ENCODE measurements at regions not wholly inside any gene's neighbourhood (a gene's known extent, or its start where the extent isn't known, plus 50 kb on each side); places are given as distances from the start of the nearest gene placed in this dataset.

DNA sequence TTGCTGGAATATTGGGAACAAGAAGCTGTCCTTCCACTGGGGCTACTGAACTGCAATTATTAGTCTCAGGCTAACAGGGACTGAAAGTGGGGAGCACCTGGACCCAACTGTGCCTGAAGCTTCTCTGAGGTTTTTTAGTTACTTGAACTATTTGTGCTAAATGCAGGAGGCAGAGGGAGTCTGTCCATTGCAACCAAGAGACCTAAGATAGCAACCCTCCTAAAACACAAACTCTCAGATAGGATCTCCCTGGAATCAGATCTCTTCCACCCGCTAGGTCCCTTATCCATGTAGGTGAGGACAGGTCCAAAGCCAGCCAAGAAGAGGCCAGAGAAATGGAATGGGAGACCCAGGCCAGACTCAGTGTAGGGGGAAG lies 58.1 kb downstream of the NCOR2 start:
- no peak for ATAC-seq (replicated peaks in 6 of 8)
- in situ Hi-C loops (cut with MboI; ENCODE audit: low pct_unique_long_range_greater_than_20kb in 2 of 9, low sequenced_read_pairs in 9 of 9, unreplicated experiment in 9 of 9) = no loop called here
- H3K4me1 ChIP-seq (replicated peaks in 1 of 2) = peaks cover 62 to 70% of the 10 kb centered on the region in 2 donors
- 83 to 100% (median 100%) methylated on average over 1 of the region's 1 CpG; no CpG with 5 or more reads in 7 of the 10 experiments for WGBS, 10 experiments
- peak overlapping the region; percentile 68 to 85 for H3K27ac ChIP-seq
- H3K4me3 ChIP-seq = no peak overlapping the region

DNA sequence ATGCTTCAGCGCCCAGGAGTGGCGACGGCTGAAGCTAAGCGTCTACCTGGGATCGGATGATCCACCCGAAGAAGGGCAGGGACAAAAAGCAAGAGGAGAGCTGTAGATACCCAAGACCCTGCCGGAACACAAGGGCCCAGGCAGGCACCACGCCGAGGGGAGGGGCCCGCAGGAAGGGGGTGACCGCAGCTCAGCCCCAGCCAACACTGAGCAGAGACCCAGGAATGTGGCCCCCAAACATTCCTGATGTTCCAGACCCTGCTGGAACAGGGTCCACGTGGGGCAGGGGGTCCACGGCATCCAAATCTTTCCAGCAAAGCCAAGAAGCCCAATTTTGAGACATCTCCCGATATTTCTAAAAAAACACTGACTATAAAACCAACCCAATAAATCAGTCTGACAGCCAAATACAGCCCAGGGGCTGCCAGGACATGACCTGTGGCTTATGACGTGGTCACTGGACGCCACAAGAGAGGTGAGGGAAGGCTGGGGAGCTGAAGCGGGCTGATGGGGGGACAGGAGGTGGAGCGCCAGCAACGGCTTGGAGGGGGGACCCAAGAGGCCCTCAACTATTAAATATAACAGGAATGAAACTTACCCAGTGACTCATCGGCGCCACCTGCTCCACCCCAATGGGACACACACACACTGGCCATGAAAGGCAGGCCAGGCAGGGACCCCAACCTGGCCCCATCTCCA lies 58.9 kb downstream of the NCOR2 start:
- peaks cover 69 to 74% of the 10 kb centered on the region in 2 donors for H3K4me1 ChIP-seq (replicated peaks in 1 of 2)
- in situ Hi-C loops (cut with MboI; ENCODE audit: low pct_unique_long_range_greater_than_20kb in 2 of 9, low sequenced_read_pairs in 9 of 9, unreplicated experiment in 9 of 9) = no loop called here
- peak in 4 of 8 experiments; percentile 15 to 49 (median 42) for ATAC-seq (replicated peaks in 6 of 8)
- peak overlapping the region; percentile 66 to 85 for H3K27ac ChIP-seq
- no peak overlapping the region for H3K4me3 ChIP-seq
- WGBS, 10 experiments = 50 to 100% (median 71%) methylated on average over 1 to 8 of the region's 21 CpGs; no CpG with 5 or more reads in 4 of the 10 experiments

DNA sequence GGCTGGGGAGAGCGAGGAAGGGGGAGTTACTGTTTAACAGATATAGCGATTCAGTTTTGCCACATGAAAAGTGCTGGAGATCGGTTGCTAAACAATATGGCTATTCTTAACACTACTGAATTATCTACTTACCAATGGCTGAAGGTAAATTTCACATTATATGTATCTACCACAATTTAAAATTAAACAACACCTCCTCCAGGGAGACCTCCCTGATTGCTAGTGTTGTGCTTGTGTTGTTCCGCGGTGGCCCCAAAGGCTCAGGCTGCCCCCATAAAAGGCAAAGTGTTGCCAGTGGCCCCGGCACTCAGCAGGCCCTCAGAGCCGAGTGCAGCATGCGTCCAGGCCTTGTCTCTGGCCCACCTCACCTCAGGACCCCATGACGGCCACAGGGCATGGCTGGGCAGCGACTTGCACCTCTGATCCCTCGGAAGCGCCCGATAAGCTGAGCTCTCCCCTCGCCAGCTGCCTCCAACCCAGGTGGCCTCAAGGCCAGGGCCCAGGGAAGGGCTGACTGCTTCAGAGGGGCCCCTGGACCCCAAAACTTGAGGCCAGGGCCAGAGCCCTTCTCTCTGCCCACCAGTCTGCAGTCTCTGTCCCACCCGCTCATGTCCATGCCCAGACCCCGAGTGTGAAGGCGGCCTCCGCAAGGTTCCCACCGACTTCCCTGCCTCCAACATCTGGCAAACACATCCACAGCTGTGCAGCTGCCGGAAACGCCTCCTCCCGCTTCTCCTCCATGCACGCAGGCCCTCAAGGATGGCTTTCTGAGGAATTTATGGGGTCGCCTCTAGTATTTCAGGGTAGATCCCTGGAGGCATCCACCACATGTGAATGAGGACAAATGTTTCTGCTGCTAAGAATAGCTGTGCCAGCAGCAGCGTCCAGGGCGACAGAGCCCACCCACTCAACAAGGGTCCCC lies 60.0 kb downstream of the NCOR2 start:
- no peak overlapping the region for H3K4me3 ChIP-seq
- peak in 3 of 8 experiments; percentile 16 to 50 (median 19) for ATAC-seq (replicated peaks in 6 of 8)
- H3K27ac ChIP-seq = peak overlapping the region; percentile 66 to 85
- in situ Hi-C loops (cut with MboI; ENCODE audit: low pct_unique_long_range_greater_than_20kb in 2 of 9, low sequenced_read_pairs in 9 of 9, unreplicated experiment in 9 of 9) = no loop called here
- H3K4me1 ChIP-seq (replicated peaks in 1 of 2) = peaks cover 63% of the 10 kb centered on the region in 2 donors
- WGBS, 10 experiments = 30 to 100% (median 71%) methylated on average over 1 to 20 of the region's 26 CpGs; no CpG with 5 or more reads in 1 of the 10 experiments

DNA sequence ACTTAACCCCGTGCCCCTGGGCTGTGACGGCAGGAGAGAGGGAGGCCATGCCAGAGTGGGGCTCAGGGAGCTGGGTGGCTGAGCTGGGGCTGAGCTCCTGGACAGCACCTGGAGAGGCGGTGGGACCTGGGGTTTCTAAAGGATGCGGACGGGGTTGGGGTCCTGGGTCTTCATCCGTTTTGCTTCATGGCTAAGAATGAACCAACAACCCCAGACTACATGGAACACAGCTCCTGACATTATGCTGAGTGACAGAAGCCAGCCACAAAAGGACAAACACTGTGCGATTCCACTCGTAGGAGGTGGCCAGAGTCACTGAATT lies 60.6 kb downstream of the NCOR2 start:
- 55 to 80% (median 76%) methylated on average over 2 to 6 of the region's 8 CpGs; no CpG with 5 or more reads in 6 of the 10 experiments for WGBS, 10 experiments
- H3K27ac ChIP-seq = peak overlapping the region; percentile 70 to 71
- peaks cover 60 to 62% of the 10 kb centered on the region in 2 donors for H3K4me1 ChIP-seq (replicated peaks in 1 of 2)
- in situ Hi-C loops (cut with MboI; ENCODE audit: low pct_unique_long_range_greater_than_20kb in 2 of 9, low sequenced_read_pairs in 9 of 9, unreplicated experiment in 9 of 9) = no loop called here
- H3K4me3 ChIP-seq = no peak overlapping the region
- ATAC-seq (replicated peaks in 6 of 8) = no peak

DNA sequence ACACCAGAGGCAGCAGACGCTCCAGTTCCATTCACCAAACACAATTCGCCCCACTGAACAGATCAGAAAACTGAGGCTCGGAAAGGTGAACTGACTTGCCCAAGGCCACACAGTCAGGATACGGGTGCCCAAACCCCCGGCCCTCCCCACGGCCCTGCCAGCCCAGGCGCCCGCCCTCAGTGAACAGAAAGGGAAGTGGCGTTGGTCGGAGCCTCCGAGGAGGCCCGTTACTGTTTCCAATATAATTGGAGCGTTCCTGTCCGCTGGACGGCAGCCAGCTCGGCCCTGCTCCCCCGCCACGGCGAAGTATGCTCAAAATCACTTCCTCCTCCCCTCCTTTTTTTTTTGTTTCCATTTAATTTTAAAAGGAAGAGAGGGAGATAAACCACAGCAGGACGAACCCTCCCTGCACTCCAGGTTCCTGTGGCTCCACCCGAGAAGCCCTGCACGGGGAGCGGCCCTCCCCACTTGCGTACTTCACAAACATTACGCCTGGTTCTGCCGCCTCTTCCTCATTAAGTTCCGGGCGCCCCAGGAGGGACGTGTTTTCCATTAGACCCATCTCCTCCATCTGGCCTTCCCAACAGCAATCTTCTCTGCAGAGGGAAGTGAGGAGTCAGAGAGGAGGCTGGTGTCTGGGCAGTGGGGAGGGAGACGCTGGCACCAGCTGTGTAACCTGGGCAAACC lies 61.1 kb downstream of the NCOR2 start:
- ATAC-seq (replicated peaks in 6 of 8) = peak in 7 of 8 experiments; percentile 7 to 50 (median 25)
- no peak overlapping the region for H3K4me3 ChIP-seq

DNA sequence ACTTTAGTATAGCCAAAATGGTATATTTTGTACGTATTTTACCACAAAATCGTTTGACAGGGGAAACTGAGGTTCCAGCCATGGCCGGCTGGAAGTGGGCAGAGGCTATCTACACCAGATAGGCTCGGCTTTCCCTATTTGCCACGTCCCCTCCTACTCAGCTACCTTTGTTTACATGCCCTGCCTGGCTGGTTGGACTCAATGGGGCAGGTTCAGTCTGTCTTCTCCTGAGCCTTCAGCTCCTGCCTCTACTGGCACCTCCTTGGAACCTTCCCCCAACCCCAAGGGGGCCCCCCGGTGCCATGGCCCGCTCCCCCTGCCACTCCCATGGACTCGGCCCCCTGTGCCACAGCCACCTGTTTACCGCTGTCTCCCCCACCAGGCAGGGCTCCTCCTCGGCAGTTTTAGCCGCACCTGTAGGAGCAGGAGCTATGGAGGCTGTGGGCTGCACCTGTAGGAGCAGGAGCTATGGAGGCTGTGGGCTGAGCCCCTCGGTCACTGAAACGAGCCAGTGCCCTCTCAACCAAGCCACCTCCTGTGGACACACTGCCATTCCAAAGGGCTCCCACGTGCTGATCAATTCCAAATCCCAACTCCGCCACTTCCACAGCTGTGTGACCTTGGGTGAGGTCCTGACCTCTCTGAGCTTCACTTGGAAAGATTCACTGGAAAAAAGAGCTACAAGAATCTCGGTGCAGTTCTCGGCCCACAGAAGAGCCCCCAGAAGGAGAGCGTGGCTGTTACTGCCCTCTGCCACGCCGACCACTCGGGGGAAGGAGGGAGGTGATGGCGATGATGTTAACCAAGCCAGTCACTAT lies 62.2 kb downstream of the NCOR2 start:
- H3K27ac ChIP-seq = peak overlapping the region in 1 of 2 donors; percentile 13
- peaks cover 75 to 77% of the 10 kb centered on the region in 2 donors for H3K4me1 ChIP-seq (replicated peaks in 1 of 2)
- no peak overlapping the region for H3K4me3 ChIP-seq
- ATAC-seq (replicated peaks in 6 of 8) = no peak
- WGBS, 10 experiments = 20 to 100% (median 77%) methylated on average over 1 to 9 of the region's 22 CpGs; no CpG with 5 or more reads in 5 of the 10 experiments
- in situ Hi-C loops (cut with MboI; ENCODE audit: low pct_unique_long_range_greater_than_20kb in 2 of 9, low sequenced_read_pairs in 9 of 9, unreplicated experiment in 9 of 9) = no loop called here

More for the DNA sequence above, 61.1 kb downstream of the NCOR2 start:
- in situ Hi-C loops (cut with MboI; ENCODE audit: low pct_unique_long_range_greater_than_20kb in 2 of 9, low sequenced_read_pairs in 9 of 9, unreplicated experiment in 9 of 9) = no loop called here
- Histone ChIP-seq H3K27ac (peak overlapping the region; percentile 70 to 71), H3K4me1 (replicated peaks in 1 of 2) (peaks cover 65 to 67% of the 10 kb centered on the region in 2 donors)
- 12 to 71% (median 48%) methylated on average over 3 to 15 of the region's 30 CpGs; no CpG with 5 or more reads in 3 of the 10 experiments for WGBS, 10 experiments

DNA sequence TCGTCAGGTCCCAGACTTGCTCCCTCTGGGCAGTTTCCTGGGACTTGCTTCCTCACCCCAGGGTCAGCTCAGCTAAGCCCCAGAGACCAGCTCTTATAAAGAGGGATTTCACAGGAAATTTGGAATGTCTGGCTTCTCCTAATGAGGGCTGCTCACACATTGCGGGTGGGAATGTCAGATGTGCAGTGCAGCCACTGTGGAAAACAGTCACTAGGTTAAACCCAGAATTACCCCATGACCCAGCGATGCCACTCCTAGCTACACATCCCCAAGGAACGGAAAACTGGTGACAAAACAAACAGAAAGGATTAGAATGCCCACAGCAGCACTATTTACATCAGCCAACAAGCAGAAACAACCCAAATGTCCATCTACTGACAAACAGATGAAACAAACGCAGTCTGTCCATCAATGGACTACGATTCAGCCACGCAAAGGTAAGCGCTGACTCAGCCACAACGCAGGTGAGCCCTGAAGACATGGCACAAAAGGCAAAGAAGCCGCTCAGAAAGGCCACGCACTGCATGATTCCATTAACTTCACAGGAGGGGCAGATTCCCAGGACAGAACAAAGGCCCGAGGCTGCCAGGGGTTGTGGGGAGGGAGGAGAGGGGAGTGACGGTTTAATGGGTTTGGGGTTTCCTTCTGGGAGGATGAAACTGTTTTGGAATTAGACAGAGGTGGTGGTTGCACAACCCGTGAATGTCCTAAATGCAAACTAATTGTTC lies 63.0 kb downstream of the NCOR2 start:
- in situ Hi-C loops (cut with MboI; ENCODE audit: low pct_unique_long_range_greater_than_20kb in 2 of 9, low sequenced_read_pairs in 9 of 9, unreplicated experiment in 9 of 9) = no loop called here
- ATAC-seq (replicated peaks in 6 of 8) = no peak
- peak overlapping the region; percentile 13 to 29 for H3K27ac ChIP-seq
- H3K4me1 ChIP-seq (replicated peaks in 1 of 2) = peaks cover 74% of the 10 kb centered on the region in 2 donors
- WGBS, 10 experiments = 29 to 93% (median 75%) methylated on average over 1 to 9 of the region's 14 CpGs; no CpG with 5 or more reads in 2 of the 10 experiments
- H3K4me3 ChIP-seq = no peak overlapping the region

DNA sequence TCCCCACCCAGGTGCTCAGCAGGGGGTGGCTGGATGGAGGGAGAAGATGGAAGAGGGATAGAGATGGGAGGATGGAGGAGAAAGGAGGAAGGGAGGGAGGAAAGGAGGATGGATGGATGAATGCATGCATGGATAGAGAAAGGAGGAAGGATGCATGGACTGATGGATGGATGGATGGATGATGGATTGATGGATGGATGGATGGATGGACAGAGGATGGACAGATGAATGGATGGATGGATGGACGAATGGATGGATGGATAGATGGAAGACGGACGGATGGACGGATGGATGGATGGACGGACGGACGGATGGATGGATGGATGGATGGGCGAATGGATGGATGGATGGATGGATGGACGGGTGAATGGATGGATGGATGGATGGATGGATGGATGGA lies 64.1 kb downstream of the NCOR2 start:
- in situ Hi-C loops (cut with MboI; ENCODE audit: low pct_unique_long_range_greater_than_20kb in 2 of 9, low sequenced_read_pairs in 9 of 9, unreplicated experiment in 9 of 9) = no loop called here
- Histone ChIP-seq H3K4me1 (replicated peaks in 1 of 2) (peaks cover 66 to 67% of the 10 kb centered on the region in 2 donors), H3K4me3 (no peak overlapping the region), H3K27ac (no peak overlapping the region)
- no peak for ATAC-seq (replicated peaks in 6 of 8)
- 91 to 100% (median 96%) methylated on average over 1 to 9 of the region's 9 CpGs for WGBS, 10 experiments

DNA sequence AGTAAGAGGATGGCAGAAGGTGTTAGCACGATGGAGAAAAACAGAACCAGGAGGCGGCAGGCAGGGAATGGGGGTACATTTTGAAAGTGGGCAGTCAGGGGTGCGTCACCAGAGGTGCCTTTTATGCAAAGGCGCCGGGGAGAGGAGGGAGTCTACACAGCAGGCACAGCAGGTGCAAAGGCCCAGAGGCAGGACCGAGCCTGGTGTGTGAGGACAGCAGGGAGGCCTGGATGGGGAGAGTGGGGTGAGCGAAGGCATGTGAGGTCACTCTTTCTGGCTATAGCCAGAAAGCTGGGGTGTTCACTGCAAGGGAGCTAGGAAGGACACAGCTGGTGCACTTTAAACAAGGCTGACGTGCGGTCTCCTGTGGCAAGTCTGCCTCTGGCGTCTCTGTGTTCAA lies 65.0 kb downstream of the NCOR2 start:
- 90 to 100% (median 100%) methylated on average over 1 to 5 of the region's 10 CpGs; no CpG with 5 or more reads in 3 of the 10 experiments for WGBS, 10 experiments
- in situ Hi-C loops (cut with MboI; ENCODE audit: low pct_unique_long_range_greater_than_20kb in 2 of 9, low sequenced_read_pairs in 9 of 9, unreplicated experiment in 9 of 9) = no loop called here
- Histone ChIP-seq H3K4me1 (replicated peaks in 1 of 2) (peaks cover 56 to 58% of the 10 kb centered on the region in 2 donors), H3K4me3 (no peak overlapping the region), H3K27ac (no peak overlapping the region)
- ATAC-seq (replicated peaks in 6 of 8) = no peak

DNA sequence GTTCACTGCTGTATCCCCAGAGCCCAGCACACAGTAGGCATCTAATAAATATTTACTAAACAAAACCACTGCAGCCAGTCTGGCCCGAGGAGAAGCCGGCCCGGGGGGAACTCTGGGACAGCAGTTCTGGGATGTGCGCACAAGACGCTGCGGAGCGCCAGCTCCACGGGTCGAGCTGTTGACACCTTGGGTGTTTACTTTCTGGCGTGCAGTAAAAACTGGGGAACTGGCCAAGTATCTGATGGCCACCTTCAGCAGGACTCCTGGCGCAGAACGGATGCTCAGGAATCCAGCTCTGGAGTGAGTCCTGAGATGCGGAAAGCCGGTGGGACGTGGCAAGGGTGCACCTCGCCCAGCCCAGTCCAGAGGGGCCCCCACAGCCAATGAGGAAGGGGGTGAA lies 65.6 kb downstream of the NCOR2 start:
- no peak overlapping the region for H3K4me3 ChIP-seq
- in situ Hi-C loops (cut with MboI; ENCODE audit: low pct_unique_long_range_greater_than_20kb in 2 of 9, low sequenced_read_pairs in 9 of 9, unreplicated experiment in 9 of 9) = no loop called here
- peaks cover 53 to 54% of the 10 kb centered on the region in 2 donors for H3K4me1 ChIP-seq (replicated peaks in 1 of 2)
- WGBS, 10 experiments = 80 to 100% (median 88%) methylated on average over 2 to 8 of the region's 16 CpGs; no CpG with 5 or more reads in 6 of the 10 experiments
- H3K27ac ChIP-seq = no peak overlapping the region
- no peak for ATAC-seq (replicated peaks in 6 of 8)

DNA sequence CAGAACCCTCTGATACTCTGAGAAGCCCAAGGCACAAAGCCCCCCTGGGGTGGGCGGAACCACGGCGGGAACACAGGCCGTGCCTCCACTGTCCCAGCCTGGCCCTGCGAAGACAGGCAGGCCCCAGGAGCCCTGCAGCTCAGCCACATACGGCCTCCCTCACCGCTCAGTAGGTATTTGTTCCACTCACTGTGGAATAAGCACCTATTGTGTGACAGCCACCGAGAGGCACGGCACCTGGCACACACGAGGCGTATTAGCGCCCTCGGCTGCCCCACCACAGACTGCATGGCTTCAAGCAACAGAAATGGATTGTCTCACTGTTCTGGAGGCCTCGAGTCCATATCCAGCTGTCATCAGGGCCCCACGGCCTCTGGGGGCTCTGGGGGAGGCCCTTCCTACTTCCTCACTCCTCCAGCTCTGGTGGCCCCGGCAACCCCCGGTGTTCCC lies 66.3 kb downstream of the NCOR2 start:
- in situ Hi-C loops (cut with MboI; ENCODE audit: low pct_unique_long_range_greater_than_20kb in 2 of 9, low sequenced_read_pairs in 9 of 9, unreplicated experiment in 9 of 9) = no loop called here
- ATAC-seq (replicated peaks in 6 of 8) = peak in 6 of 8 experiments; percentile 10 to 59 (median 42)
- Histone ChIP-seq H3K27ac (peak overlapping the region; percentile 66 to 74), H3K4me1 (replicated peaks in 1 of 2) (peaks cover 49 to 53% of the 10 kb centered on the region in 2 donors), H3K4me3 (no peak overlapping the region)
- WGBS, 10 experiments = 73% methylated on average over 3 of the region's 17 CpGs; no CpG with 5 or more reads in 9 of the 10 experiments
